ENCODE measurements at regions not wholly inside any gene's neighbourhood (a gene's known extent, or its start where the extent isn't known, plus 50 kb on each side); places are given as distances from the start of the nearest gene placed in this dataset.

DNA sequence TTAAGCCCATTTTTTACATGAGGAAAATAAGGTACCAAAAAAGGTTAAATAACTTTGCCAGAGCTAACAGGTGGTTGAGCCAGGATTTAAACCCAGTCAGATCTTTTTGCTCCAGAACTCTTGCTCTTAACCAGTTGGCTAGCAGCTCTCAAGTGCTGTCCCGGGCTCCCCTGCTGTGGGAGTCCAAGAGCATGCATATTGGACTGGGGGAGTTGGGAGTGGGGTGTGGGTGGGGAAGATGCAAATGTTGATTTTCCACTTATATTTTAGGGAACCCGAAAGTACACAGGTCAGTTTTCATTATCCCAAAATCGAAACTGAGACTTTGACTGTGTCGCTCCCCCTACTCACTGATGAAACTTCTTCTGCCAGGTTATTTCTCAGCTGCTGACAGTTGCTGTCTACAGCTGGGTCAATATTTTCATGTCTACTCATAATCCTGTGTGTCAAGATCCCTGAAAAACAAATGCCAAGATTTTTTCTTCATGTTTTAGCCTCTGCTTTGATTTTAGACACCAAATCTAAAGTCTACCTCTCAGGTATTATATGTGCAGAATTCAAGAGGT, 172.3 kb upstream of the TMPO start:
- TF ChIP-seq, protein P1, sequence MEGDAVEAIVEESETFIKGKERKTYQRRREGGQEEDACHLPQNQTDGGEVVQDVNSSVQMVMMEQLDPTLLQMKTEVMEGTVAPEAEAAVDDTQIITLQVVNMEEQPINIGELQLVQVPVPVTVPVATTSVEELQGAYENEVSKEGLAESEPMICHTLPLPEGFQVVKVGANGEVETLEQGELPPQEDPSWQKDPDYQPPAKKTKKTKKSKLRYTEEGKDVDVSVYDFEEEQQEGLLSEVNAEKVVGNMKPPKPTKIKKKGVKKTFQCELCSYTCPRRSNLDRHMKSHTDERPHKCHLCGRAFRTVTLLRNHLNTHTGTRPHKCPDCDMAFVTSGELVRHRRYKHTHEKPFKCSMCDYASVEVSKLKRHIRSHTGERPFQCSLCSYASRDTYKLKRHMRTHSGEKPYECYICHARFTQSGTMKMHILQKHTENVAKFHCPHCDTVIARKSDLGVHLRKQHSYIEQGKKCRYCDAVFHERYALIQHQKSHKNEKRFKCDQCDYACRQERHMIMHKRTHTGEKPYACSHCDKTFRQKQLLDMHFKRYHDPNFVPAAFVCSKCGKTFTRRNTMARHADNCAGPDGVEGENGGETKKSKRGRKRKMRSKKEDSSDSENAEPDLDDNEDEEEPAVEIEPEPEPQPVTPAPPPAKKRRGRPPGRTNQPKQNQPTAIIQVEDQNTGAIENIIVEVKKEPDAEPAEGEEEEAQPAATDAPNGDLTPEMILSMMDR (optimal IDR thresholded peaks at IDR 0.05 in 1 of 3, IDR thresholded peaks at IDR 0.05 in 1 of 3, conservative IDR thresholded peaks at IDR 0.05 in 1 of 3; ENCODE audit: extremely low read depth in 1 of 3, insufficient read depth in 2 of 3, low read length in 3 of 3): no peak
- no peak for TF ChIP-seq EZH2 (IDR thresholded peaks at IDR 0.05; ENCODE audit: low read length)

Measured in keratinocyte (primary cell).